GM19239 (cell line): ENCODE measurements at regions not wholly inside any gene's neighbourhood (a gene's known extent, or its start where the extent isn't known, plus 50 kb on each side); places are given as distances from the start of the nearest gene placed in this dataset.

Experiments used
- DNase-seq: peaks from one replicate; pipeline ENCODE4 v3.0.0; 2011; ENCODE audit warnings: low spot score; ENCODE audit not compliant: insufficient read length
- FAIRE-seq: peaks from 2 replicates; lab custom pipeline; 2011; peaks lifted over from hg19 to GRCh38; lab: Jason Lieb, UNC

GRCh38 chr4:3850128-3850527 is 83.9 kb downstream of the ADRA2C start:
- no peak for DNase-seq
- FAIRE-seq: no peak

- DNase-seq: no peak
- no peak for FAIRE-seq
These were observed 85.0 kb downstream of the ADRA2C start for GRCh38 chr4:3851211-3851610.

- no peak for FAIRE-seq
These were observed 85.7 kb downstream of the ADRA2C start for GRCh38 chr4:3851881-3852280.

GRCh38 chr4:3852309-3852708 is 86.1 kb downstream of the ADRA2C start:
- DNase-seq: no peak
- no peak for FAIRE-seq

More at GRCh38 chr4:3851881-3852280, 85.7 kb downstream of the ADRA2C start:
- no peak for DNase-seq

GRCh38 chr4:3852711-3853110 is 86.5 kb downstream of the ADRA2C start:
- FAIRE-seq (no peak), DNase-seq (no peak)

- no peak for DNase-seq
- no peak for FAIRE-seq
These were observed 87.3 kb downstream of the ADRA2C start for GRCh38 chr4:3853388-3854035.

- FAIRE-seq: no peak
- no peak for DNase-seq
These were observed 88.5 kb downstream of the ADRA2C start for GRCh38 chr4:3854661-3855060.

- no peak for FAIRE-seq
- DNase-seq: no peak
These were observed 89.5 kb downstream of the ADRA2C start for GRCh38 chr4:3855646-3856045.

- no peak for FAIRE-seq
- no peak for DNase-seq
These were observed 90.5 kb downstream of the ADRA2C start for GRCh38 chr4:3856604-3857204.

- no peak for FAIRE-seq
- no peak for DNase-seq
These were observed 91.2 kb downstream of the ADRA2C start for GRCh38 chr4:3857269-3857926.

- DNase-seq: no peak
- no peak for FAIRE-seq
These were observed 92.0 kb downstream of the ADRA2C start for GRCh38 chr4:3858046-3858730.

GRCh38 chr4:3858765-3859388 is 92.7 kb downstream of the ADRA2C start:
- DNase-seq: no peak
- FAIRE-seq: no peak

GRCh38 chr4:3859571-3859970 is 93.4 kb downstream of the ADRA2C start:
- no peak for DNase-seq
- FAIRE-seq: no peak

GRCh38 chr4:3860061-3860912 is 94.1 kb downstream of the ADRA2C start:
- DNase-seq (no peak), FAIRE-seq (no peak)

- FAIRE-seq: no peak
- no peak for DNase-seq
These were observed 94.9 kb downstream of the ADRA2C start for GRCh38 chr4:3860913-3861636.

- no peak for DNase-seq
- no peak for FAIRE-seq
These were observed 95.8 kb downstream of the ADRA2C start for GRCh38 chr4:3861720-3862639.

- FAIRE-seq: no peak
- DNase-seq: no peak
These were observed 96.6 kb downstream of the ADRA2C start for GRCh38 chr4:3862640-3863420.
